Suppressor macrophage treated with lipopolysaccharide for 4 hours (primary cell): ENCODE measurements at regions not wholly inside any gene's neighbourhood (a gene's known extent, or its start where the extent isn't known, plus 50 kb on each side); places are given as distances from the start of the nearest gene placed in this dataset.
"Not testable (repeated sequence)": the region's sequence is repeated elsewhere in the genome, so short reads cannot be mapped to it uniquely, and the experiment has no call there.

ENCODE experiments used
- DNase-seq: peaks from one replicate; pipeline ENCODE4 v3.0.0-alpha.2; 2020

DNA sequence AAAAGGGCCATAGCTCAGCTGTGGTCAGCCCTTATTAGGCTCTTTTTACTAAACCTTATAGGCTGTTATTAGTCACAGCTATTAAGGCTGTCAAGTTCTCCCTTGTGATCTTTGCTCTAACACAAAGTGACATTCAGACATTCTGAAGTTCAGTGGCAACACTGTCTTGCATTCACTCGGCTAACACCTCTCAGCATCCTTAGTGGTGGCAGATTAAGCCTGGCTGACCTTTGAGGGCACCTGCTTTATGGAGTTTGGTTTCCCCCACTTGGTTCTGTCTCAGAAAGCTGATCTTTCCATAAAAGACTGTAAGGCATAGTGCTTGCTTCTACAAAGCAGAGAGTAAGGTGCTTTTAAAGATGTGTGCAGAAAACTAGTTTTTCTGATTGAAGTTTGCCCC lies 677.4 kb upstream of the TMEM132C start:
- no peak for DNase-seq

DNA sequence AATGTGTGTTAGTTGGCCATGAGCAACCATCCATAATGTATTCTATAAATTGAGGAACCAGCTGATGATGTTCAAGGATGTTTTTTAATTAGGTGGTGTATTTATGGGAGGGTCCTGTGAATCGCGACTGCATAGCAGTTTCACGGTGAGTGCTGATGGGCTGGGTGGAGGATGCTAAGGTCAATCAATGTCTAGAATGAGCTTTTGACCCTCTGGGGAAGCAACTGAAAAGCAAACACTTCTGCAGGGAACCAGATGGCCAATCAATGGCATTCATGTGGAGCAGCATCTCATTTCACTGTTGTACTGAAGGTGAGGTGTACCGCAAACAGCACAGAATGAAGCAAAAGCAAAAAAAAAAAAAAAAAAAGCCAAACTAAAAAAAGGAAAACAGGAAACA lies 676.1 kb upstream of the TMEM132C start:
- no peak for DNase-seq

DNA sequence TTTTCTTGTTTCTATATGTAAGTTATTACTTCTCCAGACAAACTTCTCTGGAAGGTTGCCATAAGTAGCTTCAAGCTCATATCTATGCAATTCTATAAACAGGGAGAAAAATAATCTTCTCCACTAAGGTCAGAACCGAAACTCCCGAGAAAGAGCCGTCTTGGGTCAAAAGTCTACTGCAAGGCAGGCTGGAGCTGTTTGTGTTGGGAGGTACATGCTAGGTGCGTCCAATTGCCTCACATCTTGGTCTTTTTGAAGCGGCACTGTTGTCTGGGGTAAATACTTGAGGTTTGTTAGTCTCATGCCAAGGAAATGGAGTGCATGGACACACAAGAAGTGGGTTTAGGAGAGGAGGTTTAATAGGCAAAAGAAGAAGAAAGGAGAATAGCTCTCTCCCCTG lies 674.7 kb upstream of the TMEM132C start:
- no peak for DNase-seq

DNA sequence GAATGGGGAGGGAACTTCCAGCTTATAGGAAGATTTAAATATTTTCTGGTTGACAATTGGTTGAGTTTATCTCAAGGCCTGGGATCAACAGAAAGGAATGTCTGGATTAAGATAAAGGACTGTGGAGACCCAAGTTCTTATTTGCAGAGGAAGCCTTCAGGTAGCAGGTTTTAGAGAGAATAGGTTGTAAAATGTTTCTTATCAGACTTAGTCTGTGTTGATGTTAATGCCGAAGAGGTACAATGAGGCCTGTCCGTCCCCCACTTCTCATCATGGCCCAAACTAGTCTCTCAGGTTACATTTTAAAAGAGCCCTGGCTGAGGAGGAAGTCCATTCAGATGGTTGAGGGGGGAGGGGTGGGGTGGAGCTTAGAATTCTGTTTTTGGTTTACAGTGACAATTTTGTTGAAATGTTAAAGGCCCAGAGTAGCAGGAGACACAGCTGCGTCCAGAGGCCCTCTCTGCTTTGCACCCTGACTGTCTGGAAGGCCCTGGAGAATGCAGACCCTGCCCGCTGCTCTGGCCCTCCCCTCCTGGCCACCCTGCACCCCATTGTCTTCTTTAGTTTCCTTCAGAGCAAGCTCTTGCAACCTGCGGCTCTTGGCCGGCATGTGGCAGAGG lies 672.5 kb upstream of the TMEM132C start:
- no peak for DNase-seq

DNA sequence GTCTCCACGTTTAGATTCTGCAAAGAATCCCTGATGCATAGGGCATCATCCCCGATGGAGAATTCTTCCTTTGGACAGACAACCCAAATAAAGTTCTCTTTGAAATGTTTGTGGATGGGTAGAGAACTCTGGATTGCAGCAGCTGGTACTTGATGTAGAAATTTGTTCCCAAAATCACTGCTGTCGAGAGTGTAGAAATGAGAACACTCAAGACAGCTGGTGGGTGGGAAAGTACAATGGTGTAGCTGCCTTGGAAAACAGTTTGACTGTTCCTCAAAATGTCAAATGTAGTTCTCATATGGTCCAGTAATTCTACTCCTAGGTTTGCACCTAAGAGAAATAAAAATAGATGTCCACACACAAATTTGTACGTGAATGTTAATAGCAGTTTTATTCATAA lies 671.5 kb upstream of the TMEM132C start:
- DNase-seq, result no peak

DNA sequence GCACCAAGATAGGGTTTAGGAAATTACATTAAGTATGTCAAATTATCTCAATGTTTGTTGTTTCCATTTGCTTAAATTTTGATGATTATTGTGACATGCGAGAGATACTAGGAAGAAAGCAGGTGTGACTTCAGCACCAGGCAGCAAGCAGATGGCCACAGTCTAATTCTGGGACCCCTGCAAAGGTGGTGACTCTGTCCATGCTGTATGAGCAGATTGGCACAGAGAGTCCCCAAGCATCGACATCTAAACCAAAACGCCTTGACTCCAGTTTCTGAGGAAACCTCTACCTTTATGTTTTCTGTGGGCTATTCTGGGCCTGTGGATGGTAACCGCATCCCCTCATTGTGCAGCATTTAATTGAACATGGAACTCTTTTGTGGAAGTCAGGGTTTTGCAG lies 670.1 kb upstream of the TMEM132C start:
- no peak for DNase-seq

DNA sequence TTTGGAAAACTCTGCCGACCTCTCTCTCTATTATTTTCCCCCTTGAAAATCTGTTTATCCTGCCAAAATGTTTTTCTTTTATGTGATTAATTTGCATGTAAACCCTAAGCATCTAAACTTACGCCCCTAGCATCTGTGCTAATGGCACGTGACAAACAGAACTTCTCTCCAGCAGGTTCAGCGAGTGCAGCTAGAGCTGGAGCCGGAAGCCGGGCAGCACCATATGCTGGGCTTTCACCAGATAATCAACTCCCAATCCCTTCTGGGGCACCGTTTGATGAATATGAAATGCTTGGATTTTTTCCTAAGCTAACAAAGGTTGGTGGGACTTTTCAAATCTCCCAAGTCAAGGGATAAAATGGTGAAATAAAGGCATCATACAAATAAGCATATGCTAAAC lies 667.5 kb upstream of the TMEM132C start:
- DNase-seq, result no peak

DNA sequence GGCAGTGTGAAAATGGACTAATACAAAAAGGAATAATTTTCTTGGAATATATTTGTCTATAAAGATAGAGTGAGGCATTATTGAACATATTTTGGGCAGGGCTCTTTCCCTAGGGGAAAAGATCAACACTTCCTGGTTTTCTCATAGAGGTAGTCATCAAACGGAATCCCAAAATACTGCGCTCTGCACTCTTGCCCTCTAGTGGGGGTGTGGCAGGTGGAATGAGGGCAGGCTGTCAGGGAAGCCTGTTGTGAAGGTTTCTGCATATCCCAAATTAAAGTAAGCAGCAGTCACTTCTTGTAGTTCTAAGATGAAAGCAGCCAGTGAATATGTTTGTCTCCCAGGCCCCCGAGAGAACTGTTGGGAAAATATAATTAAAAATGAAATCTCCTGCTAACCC lies 666.8 kb upstream of the TMEM132C start:
- no peak for DNase-seq

DNA sequence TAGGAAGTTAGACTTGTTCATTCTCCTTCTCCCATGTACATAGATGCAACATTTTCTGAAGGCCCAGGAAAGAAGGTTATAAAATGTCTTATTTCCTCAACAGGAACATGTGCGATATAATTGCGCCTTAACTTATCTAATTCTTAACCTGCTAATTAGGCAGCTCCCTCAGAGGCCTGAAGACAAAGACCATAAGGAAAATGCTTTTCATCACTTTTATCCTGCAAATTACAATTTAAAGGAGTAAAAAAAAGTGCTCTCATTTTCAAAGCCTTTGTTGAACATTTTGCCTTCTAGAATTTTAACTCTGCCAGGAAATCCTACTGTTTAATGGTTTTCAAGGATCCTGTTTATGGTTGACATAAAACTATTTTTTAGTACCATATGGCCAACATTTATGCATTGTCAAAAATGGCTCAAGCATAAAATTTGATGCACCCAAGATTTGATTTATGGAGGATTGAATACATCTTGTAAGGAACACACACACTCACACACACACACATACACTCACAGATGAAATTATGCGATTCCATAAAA lies 660.4 kb upstream of the TMEM132C start:
- no peak for DNase-seq

DNA sequence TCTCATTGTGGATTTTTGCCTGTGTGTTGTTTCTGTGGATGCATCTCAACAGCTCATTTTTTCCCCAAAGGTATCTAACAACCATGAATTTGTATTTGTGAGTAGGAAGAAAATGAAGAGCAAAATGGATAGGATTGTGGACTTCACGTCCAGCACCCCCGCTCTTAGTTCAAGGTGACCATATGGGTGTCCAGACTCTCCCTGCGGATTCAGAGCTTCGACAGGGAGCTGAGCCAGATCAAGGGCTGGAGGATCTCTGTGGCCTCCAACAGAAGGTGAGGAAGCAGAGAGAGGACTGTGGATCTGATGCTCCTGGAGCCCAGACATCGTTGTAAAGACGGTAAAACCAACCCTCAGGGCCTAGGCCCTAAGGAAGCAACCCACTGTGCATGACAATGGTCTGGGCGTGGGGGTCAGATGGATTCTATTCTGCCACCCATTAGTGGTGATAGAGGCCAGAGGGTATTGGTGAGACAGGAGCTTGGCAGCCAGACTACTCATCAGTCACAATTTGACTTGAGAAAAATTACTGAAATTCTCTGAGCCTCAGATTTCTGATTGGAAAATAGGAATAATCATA lies 659.7 kb upstream of the TMEM132C start:
- DNase-seq, result no peak

DNA sequence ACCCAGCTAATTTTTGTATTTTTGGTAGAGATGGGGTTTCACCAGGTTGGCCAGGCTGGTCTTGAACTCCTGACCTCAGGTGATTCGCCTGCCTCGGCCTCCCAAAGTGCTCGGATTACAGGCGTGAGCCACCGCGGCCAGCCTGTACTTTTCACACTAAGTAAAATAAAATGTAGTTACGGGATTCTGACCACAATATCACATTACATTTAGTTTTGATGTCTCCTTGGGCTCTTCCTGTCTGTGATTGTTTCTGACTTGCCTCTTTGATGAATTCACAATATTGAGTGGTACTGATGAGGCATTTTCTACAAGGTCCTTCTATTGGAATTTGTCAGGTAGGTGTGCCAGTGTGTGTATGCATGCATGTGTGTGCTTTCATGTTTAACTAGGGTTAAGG lies 658.6 kb upstream of the TMEM132C start:
- not testable (repeated sequence) for DNase-seq

DNA sequence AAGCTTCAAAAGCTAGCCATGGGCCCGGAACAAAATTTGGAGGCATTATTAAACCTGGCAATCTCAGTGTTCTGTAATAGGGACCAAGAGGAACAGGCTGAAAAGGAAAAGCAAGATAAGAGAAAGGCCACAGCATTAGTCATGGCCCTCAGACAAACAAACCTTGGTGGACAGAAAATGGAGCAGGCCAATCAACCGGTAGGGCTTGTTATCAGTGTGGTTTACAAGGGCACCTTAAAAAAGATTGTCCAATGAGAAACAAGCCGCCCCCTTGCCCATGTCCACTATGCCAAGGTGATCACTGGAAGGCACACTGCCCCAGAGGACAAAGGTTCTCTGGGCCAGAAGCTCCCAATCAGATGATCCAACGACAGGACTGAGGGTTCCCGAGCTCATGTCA lies 653.9 kb upstream of the TMEM132C start:
- DNase-seq, result no peak

DNA sequence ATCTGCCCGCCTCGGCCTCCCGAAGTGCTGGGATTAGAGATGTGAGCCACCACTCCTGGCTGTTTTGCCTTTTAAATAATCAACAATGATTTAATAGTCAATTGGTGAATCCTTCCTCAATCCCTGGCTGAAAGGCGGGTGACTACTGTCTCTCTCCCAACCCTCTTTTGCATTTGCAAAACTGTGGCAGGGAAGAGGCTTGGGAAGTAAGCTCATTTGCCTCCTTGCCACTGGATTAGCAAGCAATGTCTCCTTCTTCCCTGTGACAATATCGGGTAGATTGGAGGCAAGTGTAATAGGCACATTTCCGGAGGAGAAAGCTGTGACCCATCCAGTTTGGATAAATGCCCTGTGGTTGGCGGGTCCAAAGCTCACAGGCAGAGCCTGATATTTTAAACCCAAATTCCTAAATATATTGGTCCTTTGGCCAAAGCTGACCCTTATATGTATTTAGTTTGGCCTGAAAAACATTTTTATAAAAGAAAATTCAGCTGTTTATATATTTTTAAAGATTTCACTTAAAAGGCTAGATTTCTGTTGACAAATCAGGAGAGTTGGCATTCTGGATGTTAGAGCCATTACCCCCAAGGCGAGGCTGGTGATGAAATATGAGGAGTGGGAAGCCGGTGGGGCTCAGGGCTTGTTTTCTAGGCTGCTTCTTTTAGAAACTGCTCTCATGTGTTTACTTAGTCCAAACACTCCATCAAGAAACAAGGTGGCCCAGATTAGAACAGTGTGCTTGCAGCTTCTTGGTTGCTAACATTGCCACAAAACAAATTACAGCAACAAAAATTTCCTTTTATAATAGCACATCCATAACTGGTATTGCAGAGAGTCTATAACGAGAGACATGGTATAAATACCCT lies 646.9 kb upstream of the TMEM132C start:
- no peak for DNase-seq

DNA sequence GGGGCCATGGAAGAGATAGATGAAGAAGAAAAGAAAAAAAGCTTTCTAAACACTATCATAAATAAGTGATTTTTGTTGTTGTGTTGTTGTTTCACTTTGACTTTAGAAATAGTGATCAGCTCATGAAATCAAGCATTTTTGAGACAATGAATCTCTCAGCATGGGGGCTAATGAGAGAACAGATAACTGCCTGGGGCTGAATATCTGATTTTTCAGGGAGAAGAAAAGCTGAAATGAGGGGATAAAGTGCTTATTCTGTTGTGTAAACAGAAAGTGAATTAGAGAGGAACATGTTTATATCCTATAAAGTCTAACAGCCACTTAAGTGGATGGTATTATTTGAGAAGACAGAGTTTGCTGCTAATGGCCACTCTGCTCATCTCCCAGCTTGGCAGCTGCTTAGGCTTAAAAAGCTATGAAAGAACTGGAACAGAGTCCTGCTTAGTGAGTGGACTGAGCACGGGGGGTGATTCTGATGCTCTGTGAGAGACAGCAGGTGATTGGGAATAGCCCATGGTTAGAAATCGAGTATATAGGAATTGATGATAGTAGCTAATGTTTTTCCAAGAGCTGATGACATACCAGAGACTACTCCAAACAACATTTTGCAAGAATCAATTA lies 646.1 kb upstream of the TMEM132C start:
- no peak for DNase-seq

DNA sequence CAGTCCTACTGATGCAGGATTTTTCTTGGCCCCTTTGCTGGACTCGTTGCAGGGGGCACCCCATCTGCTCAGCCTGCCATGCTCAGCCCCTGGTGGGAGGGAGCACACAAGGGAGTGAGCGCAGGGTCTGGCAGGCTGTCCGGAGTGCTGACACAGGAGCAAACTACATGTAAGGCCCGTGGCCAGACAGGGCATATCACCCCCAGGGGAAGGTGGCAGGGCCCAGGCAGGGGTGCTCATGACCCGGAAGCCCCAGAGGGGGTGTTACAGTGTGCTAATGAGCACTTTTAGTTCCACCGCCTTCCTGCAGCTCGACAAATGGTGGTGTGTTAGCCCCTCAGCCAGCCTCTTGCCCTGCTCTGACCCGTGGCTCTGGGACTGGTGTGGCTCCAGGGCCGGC lies 645.6 kb upstream of the TMEM132C start:
- DNase-seq, result no peak

DNA sequence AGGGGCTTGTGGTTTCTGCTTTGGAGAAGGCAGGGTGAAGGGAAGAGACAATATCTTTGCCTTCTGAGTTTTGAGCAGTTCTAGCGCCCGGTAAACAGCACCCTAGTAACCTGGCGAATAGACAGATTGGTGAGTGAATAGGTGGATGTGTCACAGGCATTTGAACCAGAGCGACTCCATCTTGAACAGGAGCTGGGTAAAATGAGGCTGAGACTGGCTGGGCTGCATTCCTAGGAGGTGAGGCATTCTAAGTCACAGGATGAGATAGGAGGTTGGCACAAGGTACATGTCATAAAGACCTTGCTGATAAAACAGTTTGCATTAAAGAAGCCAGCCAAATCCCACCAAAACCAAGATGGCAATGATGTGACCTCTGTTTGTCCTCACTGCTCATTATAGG lies 643.6 kb upstream of the TMEM132C start:
- no peak for DNase-seq

DNA sequence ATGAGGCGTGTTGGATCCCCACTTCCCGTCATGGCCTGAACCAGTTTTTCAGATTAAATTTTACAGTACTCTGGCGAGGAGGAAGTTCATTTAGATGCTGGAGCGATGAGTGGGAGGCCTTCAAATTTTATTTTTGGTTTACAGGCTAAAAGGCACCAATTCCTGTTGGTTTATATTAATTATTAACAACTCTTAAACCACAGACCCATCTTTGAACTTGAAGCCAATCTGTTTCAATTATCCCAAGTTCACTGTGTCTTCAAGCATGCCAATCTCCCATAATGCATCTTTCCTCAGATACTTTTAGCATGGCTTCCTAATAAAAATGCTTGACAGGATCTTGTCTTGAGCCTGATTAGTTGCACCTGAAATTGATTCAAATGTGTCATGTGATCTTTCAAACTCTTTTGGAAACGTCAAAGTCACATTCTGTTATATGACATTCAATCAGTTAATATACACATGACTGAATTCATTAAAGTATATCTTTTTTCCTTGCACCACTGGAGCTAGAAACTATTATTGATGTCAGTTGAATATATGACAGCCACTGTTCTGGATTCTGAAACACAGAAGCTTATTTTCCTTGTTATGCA lies 641.7 kb upstream of the TMEM132C start:
- no peak for DNase-seq

DNA sequence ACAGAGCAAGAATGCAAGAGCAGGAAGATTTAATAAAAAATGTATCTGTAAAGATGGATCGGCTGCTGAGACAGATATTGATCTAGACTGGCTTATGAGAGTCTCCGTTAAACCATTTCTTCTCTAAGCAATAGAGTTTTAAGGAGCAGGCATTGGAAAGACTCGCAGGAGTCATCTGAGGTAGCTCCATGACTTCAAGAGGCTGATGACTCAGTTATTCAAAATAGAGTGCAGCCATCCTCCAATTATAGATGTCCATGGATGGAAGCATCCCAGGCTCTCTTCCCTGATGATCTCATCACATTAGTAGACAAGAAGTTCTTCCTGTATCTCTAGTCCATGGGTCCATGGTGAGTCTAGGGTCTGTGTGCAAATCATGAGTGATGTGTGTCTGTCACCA lies 638.3 kb upstream of the TMEM132C start:
- no peak for DNase-seq

DNA sequence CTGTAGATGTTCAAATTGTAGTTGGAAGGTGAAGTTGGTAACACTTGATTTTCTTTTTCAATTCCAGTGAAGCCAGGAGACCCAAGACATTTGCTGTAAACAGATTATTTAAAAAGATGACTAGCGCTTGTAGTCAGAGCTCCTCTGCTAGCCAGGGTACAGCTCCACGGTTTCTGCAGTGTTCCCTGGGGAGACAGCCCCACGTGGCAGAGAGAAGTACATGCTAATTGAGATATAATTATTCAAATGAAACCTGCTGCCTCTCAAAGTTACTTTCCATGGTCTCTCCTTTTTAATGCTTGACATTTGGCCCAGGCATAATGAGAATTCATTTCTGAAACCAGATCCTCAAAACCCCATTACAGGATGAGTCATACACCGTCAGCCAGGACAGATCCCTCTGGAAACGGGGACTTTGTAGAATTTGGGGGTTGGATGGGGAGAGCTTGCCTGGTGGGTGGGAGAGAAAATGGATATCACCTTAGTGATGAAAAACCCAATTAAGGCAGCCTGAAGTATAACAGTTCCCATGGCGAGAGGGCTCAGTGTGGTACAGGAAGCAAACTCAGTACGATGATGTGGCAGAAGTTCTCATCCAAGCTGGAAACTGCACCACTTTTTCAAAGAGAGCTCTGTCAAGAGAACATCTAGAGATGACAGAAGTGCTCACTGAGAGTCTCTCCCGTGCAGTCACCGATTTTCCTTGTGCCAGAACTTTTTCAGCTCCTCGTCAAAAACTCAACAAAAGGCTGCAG lies 637.7 kb upstream of the TMEM132C start:
- DNase-seq, result no peak

DNA sequence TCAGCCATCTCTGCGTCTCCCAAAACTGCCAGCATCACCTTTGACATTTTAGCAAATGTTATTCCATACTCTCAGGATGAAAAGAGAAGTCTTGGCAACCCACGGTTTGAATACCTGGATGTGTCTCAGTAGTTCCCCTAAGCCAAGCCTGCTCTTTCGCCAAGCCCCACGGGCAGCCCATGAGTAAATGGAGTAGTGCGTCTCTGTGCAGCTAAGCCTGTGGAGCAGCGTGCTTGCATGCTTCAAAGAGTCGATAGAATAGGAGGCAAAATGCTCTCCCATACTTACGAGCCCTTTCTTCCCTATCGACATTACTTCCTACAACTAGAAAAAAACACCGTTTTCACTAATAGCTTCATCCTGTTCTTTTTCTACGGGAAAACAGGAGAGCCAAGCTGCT lies 634.5 kb upstream of the TMEM132C start:
- no peak for DNase-seq

DNA sequence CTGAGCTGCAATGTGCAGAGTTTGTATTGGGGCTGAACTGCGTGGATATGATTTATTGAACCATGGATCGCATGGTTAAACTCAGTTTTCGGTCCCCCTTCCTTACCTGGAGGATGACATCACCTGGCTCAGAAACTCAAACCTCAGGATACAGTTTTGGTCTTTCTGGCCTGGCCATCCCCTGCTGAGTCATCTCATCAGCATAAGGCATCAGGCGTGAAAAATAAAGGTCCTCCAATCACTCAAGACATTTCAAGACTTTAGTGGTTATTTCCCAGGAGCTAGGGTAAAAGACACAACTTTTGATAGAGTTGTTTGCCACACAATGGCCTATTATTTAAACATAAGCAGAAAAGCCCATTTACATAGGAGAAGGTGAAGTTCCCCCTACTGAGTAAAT lies 631.1 kb upstream of the TMEM132C start:
- DNase-seq, result no peak

DNA sequence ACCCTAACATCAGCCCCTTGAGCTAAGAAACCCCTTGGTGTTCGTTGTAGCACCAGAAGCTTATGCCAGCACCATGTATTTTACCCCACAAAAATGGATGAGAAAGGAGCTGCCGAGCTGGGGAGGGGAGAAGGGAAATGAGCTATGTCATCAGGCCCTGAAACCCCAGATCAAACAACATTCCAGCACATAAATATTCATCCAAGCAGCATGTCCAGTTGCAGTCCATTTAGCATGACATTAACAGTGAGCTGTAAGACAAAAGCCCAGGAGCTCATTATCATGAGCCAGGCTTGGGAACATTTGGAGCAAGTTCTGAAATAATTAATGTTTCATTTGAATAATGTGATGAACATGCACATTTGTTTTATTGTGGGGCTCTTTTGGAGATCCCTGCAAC lies 630.1 kb upstream of the TMEM132C start:
- DNase-seq, result no peak
